ENCODE measurements at regions not wholly inside any gene's neighbourhood (a gene's known extent, or its start where the extent isn't known, plus 50 kb on each side); places are given as distances from the start of the nearest gene placed in this dataset.

- no peak for TF ChIP-seq ZNF561 (tag by site-specific recombination; IDR thresholded peaks at IDR 0.05; ENCODE audit: borderline replicate concordance)
- TF ChIP-seq, protein P1, sequence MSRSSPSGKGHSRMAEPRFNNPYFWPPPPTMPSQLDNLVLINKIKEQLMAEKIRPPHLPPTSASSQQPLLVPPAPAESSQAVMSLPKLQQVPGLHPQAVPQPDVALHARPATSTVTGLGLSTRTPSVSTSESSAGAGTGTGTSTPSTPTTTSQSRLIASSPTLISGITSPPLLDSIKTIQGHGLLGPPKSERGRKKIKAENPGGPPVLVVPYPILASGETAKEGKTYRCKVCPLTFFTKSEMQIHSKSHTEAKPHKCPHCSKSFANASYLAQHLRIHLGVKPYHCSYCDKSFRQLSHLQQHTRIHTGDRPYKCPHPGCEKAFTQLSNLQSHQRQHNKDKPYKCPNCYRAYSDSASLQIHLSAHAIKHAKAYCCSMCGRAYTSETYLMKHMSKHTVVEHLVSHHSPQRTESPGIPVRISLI (tag by site-specific recombination; IDR thresholded peaks at IDR 0.05): no peak
- TF ChIP-seq BCL11A (tag by site-specific recombination; IDR thresholded peaks at IDR 0.05; ENCODE audit: low read depth): no peak
Measured at GRCh38 chr6:53199156-53199555, 50.5 kb upstream of the GCM1 start (continued).

Measured in HEK293 (cell line).